WI38 (cell line): ENCODE measurements at regions not wholly inside any gene's neighbourhood (a gene's known extent, or its start where the extent isn't known, plus 50 kb on each side); places are given as distances from the start of the nearest gene placed in this dataset.
"Not testable (repeated sequence)": the region's sequence is repeated elsewhere in the genome, so short reads cannot be mapped to it uniquely, and the experiment has no call there.

Experiments
- H3K4me3 ChIP-seq: 2 replicates; pipeline ENCODE4 v1.5.1; 2011; ENCODE audit warnings: low read depth, mild to moderate bottlenecking, control low read depth, low read length
- TF ChIP-seq, protein P1 (sequence below): IDR thresholded peaks from 2 replicates; pipeline ENCODE4 v1.5.1; 2012; ENCODE audit warnings: low read depth, mild to moderate bottlenecking, control low read depth, low read length

- TF ChIP-seq, protein P1, sequence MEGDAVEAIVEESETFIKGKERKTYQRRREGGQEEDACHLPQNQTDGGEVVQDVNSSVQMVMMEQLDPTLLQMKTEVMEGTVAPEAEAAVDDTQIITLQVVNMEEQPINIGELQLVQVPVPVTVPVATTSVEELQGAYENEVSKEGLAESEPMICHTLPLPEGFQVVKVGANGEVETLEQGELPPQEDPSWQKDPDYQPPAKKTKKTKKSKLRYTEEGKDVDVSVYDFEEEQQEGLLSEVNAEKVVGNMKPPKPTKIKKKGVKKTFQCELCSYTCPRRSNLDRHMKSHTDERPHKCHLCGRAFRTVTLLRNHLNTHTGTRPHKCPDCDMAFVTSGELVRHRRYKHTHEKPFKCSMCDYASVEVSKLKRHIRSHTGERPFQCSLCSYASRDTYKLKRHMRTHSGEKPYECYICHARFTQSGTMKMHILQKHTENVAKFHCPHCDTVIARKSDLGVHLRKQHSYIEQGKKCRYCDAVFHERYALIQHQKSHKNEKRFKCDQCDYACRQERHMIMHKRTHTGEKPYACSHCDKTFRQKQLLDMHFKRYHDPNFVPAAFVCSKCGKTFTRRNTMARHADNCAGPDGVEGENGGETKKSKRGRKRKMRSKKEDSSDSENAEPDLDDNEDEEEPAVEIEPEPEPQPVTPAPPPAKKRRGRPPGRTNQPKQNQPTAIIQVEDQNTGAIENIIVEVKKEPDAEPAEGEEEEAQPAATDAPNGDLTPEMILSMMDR: no peak
- no peak overlapping the region for H3K4me3 ChIP-seq
Measured at GRCh38 chr7:24157666-24158065, 126.3 kb upstream of the NPY start.

DNA sequence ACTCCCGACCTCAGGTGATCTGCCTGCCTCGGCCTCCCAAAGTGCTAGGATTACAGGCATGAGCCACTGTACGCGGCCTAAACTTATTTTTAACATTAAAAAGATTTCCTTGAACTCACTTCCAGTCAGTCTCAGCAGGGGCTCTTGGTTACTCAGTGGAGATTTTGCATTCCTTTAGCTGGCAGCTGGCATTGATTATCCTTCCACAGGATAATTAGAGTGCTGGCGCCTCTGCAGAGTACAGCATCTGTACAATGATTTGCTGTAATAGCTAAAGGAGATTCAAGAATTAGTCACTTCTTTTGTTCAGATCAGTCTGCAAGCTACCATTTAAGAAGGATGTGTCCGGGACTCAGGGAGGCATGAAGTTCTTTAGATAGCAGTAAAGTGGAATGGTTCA lies 125.0 kb upstream of the NPY start:
- TF ChIP-seq, protein P1: no peak
- H3K4me3 ChIP-seq: no peak overlapping the region

GRCh38 chr7:24164401-24164800 lies 119.6 kb upstream of the NPY start:
- TF ChIP-seq, protein P1: no peak
- no peak overlapping the region for H3K4me3 ChIP-seq

DNA sequence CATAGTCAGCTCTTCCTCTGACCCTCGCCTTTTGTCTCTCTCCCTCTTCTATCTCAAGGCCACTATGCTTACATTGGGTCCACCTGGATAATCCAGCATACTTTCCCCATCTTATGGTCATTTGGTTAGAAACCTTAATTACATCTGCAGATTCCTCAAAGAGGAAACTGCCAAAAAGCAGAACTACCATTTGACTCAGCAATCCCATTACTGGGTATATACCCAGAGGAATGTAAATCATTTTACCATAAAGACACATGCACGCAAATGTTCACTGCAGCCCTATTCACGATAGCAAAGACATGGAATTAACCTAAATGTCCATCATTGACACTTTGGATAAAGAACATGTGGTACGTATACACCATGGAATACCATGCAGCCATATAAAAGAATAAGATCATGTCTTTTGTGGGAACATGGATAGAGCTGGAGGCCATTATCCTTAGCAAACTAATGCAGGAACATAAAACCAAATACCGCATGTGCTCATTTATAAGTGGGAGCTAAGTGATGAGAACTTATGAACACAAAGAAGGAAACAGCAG lies 114.8 kb upstream of the NPY start:
- H3K4me3 ChIP-seq: no peak overlapping the region
- TF ChIP-seq, protein P1: no peak

- H3K4me3 ChIP-seq: not testable (repeated sequence)
Measured at GRCh38 chr7:24171951-24172350, 112.0 kb upstream of the NPY start.

GRCh38 chr7:24172856-24173255 lies 111.1 kb upstream of the NPY start:
- no peak overlapping the region for H3K4me3 ChIP-seq
- TF ChIP-seq, protein P1: no peak

DNA sequence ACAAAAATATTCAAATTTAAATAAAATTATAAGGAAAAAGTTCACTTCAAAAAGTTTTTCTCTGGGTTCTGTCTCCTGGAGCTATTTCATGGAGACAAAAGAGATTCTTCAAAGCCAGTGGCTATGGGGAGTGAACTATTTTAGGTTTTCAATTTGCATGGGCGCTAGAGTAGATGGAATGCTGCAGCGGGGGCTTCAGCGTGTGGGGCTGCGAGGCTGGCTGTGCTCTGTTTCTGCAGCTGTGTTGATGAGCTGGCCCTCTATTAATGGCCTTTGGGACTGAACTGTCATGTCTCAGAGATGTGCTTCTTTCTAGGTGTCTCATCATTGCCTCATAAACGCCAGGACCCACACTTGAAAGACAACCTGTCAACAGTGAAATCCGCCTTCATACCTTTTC lies 108.4 kb upstream of the NPY start:
- no peak overlapping the region for H3K4me3 ChIP-seq
- TF ChIP-seq, protein P1: no peak
